GM12892 (cell line): ENCODE measurements at regions not wholly inside any gene's neighbourhood (a gene's known extent, or its start where the extent isn't known, plus 50 kb on each side); places are given as distances from the start of the nearest gene placed in this dataset.

Experiments
- DNase-seq: peaks from one replicate; pipeline ENCODE4 v3.0.0; 2011; ENCODE audit not compliant: insufficient read length
- FAIRE-seq: peaks from 2 replicates; lab custom pipeline; 2011; peaks lifted over from hg19 to GRCh38; lab: Jason Lieb, UNC
- POLR2A ChIP-seq: IDR thresholded peaks from 2 replicates; pipeline ENCODE4 v1.6.1; 2011; ENCODE audit warnings: low read depth, low read length, control low read depth
- POLR2AphosphoS5 ChIP-seq: IDR thresholded peaks from 2 replicates; pipeline ENCODE4 v1.6.1; 2011; ENCODE audit warnings: low read depth, low read length, control low read depth
- TAF1 ChIP-seq: IDR thresholded peaks from 2 replicates; pipeline ENCODE4 v1.6.1; 2011; ENCODE audit warnings: low read depth, mild to moderate bottlenecking, control low read depth, low read length, borderline replicate concordance

DNA sequence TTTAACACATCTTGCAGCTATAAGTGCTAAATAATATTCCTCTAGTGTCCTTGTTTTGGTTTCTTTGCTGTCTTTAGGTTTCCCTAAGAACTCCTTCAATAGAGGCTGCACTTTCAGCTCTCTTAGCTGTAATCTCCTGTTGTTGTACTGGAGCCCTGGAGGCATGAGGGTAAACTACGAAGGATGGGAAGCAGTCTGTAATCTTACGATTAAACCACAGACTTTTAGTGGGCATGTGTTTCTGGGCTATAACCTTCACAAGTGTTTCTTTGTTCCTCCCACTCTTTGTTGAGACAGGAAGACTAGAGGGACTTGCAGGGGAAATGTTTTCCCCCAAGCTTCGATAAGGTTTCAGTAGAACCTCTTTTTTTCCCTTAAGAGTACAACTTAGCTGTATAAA is 1058.1 kb downstream of the NSUN3 start:
- DNase-seq, result no peak
- no peak for FAIRE-seq
- no peak for TF ChIP-seq POLR2A
- TF ChIP-seq TAF1, result no peak
- TF ChIP-seq POLR2AphosphoS5, result no peak

DNA sequence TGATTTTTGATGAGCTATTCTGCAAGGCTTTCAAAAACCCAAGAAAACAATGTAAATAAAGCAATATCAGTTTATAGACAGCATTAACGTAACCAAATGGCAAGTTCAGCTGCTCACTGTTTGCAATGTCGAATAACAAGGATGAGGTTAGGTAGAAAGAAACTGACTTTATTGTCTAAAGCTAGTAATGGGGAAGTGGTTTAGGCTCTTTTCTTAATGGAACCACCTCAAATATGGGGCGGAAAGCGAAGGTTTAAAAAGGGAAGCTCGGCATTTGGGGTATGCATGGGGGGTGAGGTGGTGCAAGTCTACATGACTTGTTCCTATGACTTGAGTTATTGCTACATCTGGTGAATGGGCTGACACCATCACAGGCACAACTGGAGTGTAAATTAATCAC is 1060.2 kb downstream of the NSUN3 start:
- no peak for DNase-seq
- TF ChIP-seq TAF1, result no peak
- TF ChIP-seq POLR2AphosphoS5, result no peak
- TF ChIP-seq POLR2A, result no peak
- FAIRE-seq, result no peak

- DNase-seq (no peak), FAIRE-seq (no peak)
- TF ChIP-seq TAF1 (no peak), POLR2AphosphoS5 (no peak), POLR2A (no peak)
Observed at GRCh38 chr3:95134693-95135413, 1072.0 kb downstream of the NSUN3 start.

DNA sequence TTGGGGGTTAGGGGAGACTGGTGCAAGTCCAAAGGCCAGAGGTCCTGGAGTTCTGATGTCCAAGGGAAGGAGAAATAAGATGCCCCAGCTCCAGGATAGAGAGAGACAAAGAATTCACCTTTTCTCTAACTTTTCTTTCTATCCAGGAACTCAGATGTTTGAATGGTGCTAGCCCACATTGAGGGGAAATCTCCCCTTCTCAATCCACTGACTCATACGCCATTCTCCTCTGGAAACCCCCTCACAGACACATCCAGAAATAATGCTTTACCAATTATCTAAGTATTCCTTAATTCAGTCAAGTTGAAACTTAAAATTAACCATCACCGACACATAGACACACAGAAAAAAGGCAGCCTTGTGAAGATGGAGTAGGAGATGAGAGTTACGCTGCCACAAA is 1085.2 kb downstream of the NSUN3 start:
- no peak for FAIRE-seq
- DNase-seq, result no peak
- no peak for TF ChIP-seq POLR2A
- TF ChIP-seq TAF1, result no peak
- no peak for TF ChIP-seq POLR2AphosphoS5

DNA sequence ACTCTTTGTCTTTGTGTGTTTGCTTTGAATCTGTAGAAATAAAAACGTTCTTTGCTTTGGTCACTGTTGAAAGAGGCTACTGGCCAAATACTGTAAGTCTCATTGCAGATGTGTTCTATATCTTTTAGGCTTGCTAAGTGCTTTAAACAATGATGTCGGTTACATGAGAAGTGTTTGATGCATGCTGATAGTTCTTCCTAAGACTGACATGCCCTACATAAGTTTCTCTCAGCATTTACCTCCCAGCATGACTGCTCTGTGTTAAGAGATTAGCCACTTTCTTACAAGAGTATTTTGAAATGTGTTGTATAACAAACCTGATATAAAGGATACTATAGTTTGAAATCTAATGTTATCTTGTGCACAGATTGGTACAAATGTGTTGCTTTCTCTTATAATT is 1088.7 kb downstream of the NSUN3 start:
- DNase-seq, result no peak
- TF ChIP-seq POLR2A, result no peak
- no peak for TF ChIP-seq POLR2AphosphoS5
- TF ChIP-seq TAF1, result no peak
- FAIRE-seq, result no peak

GRCh38 chr3:95154766-95155165 is 1091.9 kb downstream of the NSUN3 start:
- TF ChIP-seq POLR2A, result no peak
- TF ChIP-seq POLR2AphosphoS5, result no peak
- no peak for TF ChIP-seq TAF1

GRCh38 chr3:95162794-95163193 is 1099.9 kb downstream of the NSUN3 start:
- no peak for TF ChIP-seq POLR2A
- TF ChIP-seq TAF1, result no peak
- no peak for TF ChIP-seq POLR2AphosphoS5

More at GRCh38 chr3:95154766-95155165, 1091.9 kb downstream of the NSUN3 start:
- FAIRE-seq, result no peak
- DNase-seq, result no peak

DNA sequence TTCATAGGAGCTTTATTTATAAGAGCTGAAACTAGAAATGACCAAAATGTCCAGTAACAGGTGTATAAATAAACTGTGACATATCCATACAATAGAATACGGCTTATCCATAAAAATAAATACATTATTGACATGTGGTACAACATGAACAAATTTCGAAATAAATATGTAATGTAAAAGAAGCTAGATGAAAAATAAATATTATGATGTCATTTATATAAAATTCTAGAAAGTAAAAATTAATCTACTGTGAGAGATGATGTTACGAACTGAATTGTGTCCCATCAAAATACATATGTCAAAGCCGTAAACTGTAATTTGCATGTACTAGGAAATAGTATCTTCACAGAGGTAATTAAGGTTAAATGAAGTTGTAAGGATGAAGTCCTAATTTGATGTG is 1104.9 kb downstream of the NSUN3 start:
- DNase-seq (no peak), FAIRE-seq (no peak)
- TF ChIP-seq POLR2AphosphoS5 (no peak), POLR2A (no peak), TAF1 (no peak)

More at GRCh38 chr3:95162794-95163193, 1099.9 kb downstream of the NSUN3 start:
- no peak for DNase-seq
- no peak for FAIRE-seq

DNA sequence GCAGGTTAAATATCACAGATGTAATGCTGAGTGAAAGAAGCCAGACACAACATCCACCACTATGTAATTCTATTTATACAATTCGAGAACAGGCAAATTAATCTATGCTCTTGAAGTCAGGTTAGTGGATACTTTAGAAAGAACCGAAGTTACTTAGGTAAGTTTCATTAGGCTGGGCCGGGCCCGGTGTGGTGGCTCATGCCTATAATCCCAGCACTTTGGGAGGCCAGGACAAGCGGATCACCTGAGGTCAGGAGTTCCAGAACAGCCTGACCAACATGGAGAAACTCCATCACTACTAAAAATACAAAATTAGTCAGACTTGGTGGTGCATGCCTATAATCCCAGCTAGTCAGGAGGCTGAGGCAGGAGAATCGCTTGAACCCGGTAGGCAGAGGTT is 1105.7 kb downstream of the NSUN3 start:
- TF ChIP-seq POLR2AphosphoS5 (no peak), TAF1 (no peak), POLR2A (no peak)
- DNase-seq (no peak), FAIRE-seq (no peak)

DNA sequence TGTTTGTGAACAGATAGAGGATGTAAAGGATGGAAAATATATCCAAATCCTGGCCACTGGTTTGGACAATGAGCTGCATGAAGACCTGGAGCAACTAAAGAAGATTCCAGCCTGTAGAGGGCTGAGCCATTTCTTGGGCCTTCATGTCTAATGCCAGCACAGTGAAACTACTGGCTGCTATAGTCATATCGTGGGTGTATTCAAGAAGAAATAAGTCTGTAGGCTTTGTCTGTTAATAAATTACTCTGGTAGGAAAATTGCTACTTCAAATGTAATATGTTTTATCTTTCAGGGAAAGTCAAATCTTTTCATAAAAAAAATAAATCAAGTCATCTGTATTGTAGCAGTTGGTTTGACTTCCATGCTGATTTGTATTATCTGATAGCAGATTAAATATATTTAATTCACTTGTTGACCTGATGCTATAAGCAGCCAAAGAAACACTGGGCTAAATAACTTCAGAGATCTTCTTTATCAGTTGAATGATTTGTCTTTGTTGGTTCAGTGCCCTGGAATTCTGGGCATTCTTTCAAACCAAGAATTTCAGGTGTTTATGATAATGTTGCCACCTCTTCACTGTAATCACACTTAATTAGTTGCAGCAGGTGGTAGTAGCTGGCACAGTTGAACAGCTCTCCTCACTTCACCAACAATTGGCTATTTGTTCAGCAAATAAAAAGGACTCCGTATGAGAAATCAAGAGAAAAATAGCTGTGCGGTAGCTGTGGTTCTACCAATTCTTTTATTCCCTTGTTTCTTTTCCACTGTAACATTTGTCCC is 1109.5 kb downstream of the NSUN3 start:
- no peak for DNase-seq
- TF ChIP-seq POLR2A (no peak), TAF1 (no peak), POLR2AphosphoS5 (no peak)
- FAIRE-seq, result no peak

- peak; percentile 24 for FAIRE-seq
- no peak for DNase-seq
- TF ChIP-seq POLR2A (no peak), POLR2AphosphoS5 (no peak), TAF1 (no peak)
Observed at GRCh38 chr3:95177096-95177495, 1114.2 kb downstream of the NSUN3 start.
